SK-N-SH (cell line): ENCODE measurements at regions not wholly inside any gene's neighbourhood (a gene's known extent, or its start where the extent isn't known, plus 50 kb on each side); places are given as distances from the start of the nearest gene placed in this dataset.

Experiments used
- CHD2 ChIP-seq: fragments of 150-350 bp; IDR thresholded peaks from 2 replicates; pipeline ENCODE4 v1.6.1; 2018; ENCODE audit warnings: low read length; ENCODE audit not compliant: partially characterized antibody
- EZH2phosphoT487 ChIP-seq: fragments of 200-600 bp; sonication (generic); IDR thresholded peaks from 2 replicates; pipeline ENCODE4 v1.6.1; 2017; ENCODE audit warnings: low read depth, mixed run types, mild to moderate bottlenecking, antibody characterized with exemption, moderate library complexity, borderline replicate concordance
- MXI1 ChIP-seq: IDR thresholded peaks from 2 replicates; pipeline ENCODE4 v1.6.1; 2012; ENCODE audit warnings: mild to moderate bottlenecking, low read depth, low read length, improper control_type of control experiment
- POLR2AphosphoS5 ChIP-seq: IDR thresholded peaks from 2 replicates; pipeline ENCODE4 v1.6.1; 2012; ENCODE audit warnings: low read depth, low read length
- SMC3 ChIP-seq: IDR thresholded peaks from 2 replicates; pipeline ENCODE4 v1.6.1; 2012; ENCODE audit warnings: low read depth, low read length, improper control_type of control experiment
- TAF1 ChIP-seq: IDR thresholded peaks from 2 replicates; pipeline ENCODE4 v1.6.1; 2012; ENCODE audit warnings: low read depth, mild to moderate bottlenecking, low read length, moderate library complexity, borderline replicate concordance
- TEAD4 ChIP-seq: IDR thresholded peaks from 2 replicates; pipeline ENCODE4 v1.4.0; 2012; ENCODE audit warnings: mild to moderate bottlenecking, borderline replicate concordance; ENCODE audit not compliant: insufficient read depth
- YY1 ChIP-seq: IDR thresholded peaks from 2 replicates; pipeline ENCODE4 v1.4.0; 2012; ENCODE audit warnings: low read depth, mild to moderate bottlenecking
- TF ChIP-seq, protein P1 (sequence below): fragments of 200-600 bp; sonication (generic); IDR thresholded peaks from 2 replicates; pipeline ENCODE4 v1.6.1; 2017; ENCODE audit warnings: antibody characterized with exemption, mild to moderate bottlenecking, moderate library complexity

GRCh38 chr12:16828891-16829290, 222.9 kb upstream of the LMO3 start:
- TF ChIP-seq, protein P1, sequence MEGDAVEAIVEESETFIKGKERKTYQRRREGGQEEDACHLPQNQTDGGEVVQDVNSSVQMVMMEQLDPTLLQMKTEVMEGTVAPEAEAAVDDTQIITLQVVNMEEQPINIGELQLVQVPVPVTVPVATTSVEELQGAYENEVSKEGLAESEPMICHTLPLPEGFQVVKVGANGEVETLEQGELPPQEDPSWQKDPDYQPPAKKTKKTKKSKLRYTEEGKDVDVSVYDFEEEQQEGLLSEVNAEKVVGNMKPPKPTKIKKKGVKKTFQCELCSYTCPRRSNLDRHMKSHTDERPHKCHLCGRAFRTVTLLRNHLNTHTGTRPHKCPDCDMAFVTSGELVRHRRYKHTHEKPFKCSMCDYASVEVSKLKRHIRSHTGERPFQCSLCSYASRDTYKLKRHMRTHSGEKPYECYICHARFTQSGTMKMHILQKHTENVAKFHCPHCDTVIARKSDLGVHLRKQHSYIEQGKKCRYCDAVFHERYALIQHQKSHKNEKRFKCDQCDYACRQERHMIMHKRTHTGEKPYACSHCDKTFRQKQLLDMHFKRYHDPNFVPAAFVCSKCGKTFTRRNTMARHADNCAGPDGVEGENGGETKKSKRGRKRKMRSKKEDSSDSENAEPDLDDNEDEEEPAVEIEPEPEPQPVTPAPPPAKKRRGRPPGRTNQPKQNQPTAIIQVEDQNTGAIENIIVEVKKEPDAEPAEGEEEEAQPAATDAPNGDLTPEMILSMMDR, result no peak
- TF ChIP-seq YY1, result no peak
- TF ChIP-seq TAF1, result no peak
- TF ChIP-seq EZH2phosphoT487, result no peak
- no peak for TF ChIP-seq CHD2
- no peak for TF ChIP-seq SMC3
- no peak for TF ChIP-seq MXI1
- TF ChIP-seq POLR2AphosphoS5, result no peak
- TF ChIP-seq TEAD4, result no peak
